GM18907 (cell line): ENCODE measurements at regions not wholly inside any gene's neighbourhood (a gene's known extent, or its start where the extent isn't known, plus 50 kb on each side); places are given as distances from the start of the nearest gene placed in this dataset.
A peak's percentile ranks its signal among the peaks of the same experiment; 100 is the strongest.
"Not testable (repeated sequence)": the region's sequence is repeated elsewhere in the genome, so short reads cannot be mapped to it uniquely, and the experiment has no call there.

Experiments
- ATAC-seq: cut with Tn5 transposase; IDR thresholded peaks from one replicate; pipeline ENCODE4 v1.9.1; 2021; ENCODE audit warnings: mild to moderate bottlenecking, moderate library complexity; ENCODE audit not compliant: unreplicated experiment

- ATAC-seq = no peak
These were observed 196.0 kb upstream of the FZD8 start for GRCh38 chr10:35838054-35838453.

- ATAC-seq = no peak
These were observed 193.4 kb upstream of the FZD8 start for GRCh38 chr10:35835545-35835944.

- ATAC-seq = no peak
These were observed 192.9 kb upstream of the FZD8 start for GRCh38 chr10:35834877-35835494.

GRCh38 chr10:35827783-35828182, 185.7 kb upstream of the FZD8 start:
- ATAC-seq = no peak

- no peak for ATAC-seq
These were observed 182.6 kb upstream of the FZD8 start for GRCh38 chr10:35824704-35825103.

- no peak for ATAC-seq
These were observed 180.2 kb upstream of the FZD8 start for GRCh38 chr10:35822316-35822715.

- ATAC-seq = peak; percentile 86
These were observed 179.3 kb upstream of the FZD8 start for GRCh38 chr10:35821339-35821911.

- ATAC-seq = no peak
These were observed 177.6 kb upstream of the FZD8 start for GRCh38 chr10:35819736-35820135.

- ATAC-seq = no peak
These were observed 176.9 kb upstream of the FZD8 start for GRCh38 chr10:35819011-35819410.

GRCh38 chr10:35817109-35817508, 175.0 kb upstream of the FZD8 start:
- ATAC-seq = not testable (repeated sequence)

GRCh38 chr10:35813219-35813618, 171.1 kb upstream of the FZD8 start:
- no peak for ATAC-seq

GRCh38 chr10:35808344-35808743, 166.2 kb upstream of the FZD8 start:
- ATAC-seq = no peak

- no peak for ATAC-seq
These were observed 160.9 kb upstream of the FZD8 start for GRCh38 chr10:35803046-35803445.

- ATAC-seq = no peak
These were observed 155.1 kb upstream of the FZD8 start for GRCh38 chr10:35797187-35797586.

- no peak for ATAC-seq
These were observed 153.2 kb upstream of the FZD8 start for GRCh38 chr10:35795131-35795824.

GRCh38 chr10:35794703-35795102, 152.6 kb upstream of the FZD8 start:
- no peak for ATAC-seq

- ATAC-seq = no peak
These were observed 150.2 kb upstream of the FZD8 start for GRCh38 chr10:35792291-35792690.

GRCh38 chr10:35789996-35790395, 147.9 kb upstream of the FZD8 start:
- ATAC-seq = no peak

- ATAC-seq = no peak
These were observed 142.7 kb upstream of the FZD8 start for GRCh38 chr10:35784751-35785150.

- ATAC-seq = no peak
These were observed 141.3 kb upstream of the FZD8 start for GRCh38 chr10:35783305-35783838.

GRCh38 chr10:35781643-35782035, 139.5 kb upstream of the FZD8 start:
- ATAC-seq = no peak

GRCh38 chr10:35780970-35781642, 139.0 kb upstream of the FZD8 start:
- no peak for ATAC-seq
